ENCODE measurements at regions not wholly inside any gene's neighbourhood (a gene's known extent, or its start where the extent isn't known, plus 50 kb on each side); places are given as distances from the start of the nearest gene placed in this dataset.
"Not testable (repeated sequence)": the region's sequence is repeated elsewhere in the genome, so short reads cannot be mapped to it uniquely, and the experiment has no call there.

DNA sequence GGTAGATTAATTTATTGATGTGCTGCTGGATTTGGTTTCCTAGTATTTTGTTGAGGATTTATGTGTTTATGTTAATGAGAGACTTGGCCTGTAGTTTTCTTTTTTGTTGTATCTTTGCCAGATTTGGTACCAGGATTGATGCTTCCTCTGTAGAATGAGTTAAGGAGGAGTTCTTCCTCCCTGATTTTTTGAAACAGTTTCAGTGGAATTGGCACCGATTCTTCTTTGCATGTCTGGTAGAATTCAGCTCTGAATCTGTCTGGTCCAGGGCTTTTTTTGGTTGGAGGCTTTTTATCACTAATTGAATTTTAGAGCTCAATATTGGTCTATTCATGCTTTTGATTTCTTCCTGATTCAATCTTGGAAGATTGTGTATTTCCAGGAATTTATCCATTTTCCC, 174.0 kb upstream of the NDST4 start:
- DNase-seq: no peak

DNA sequence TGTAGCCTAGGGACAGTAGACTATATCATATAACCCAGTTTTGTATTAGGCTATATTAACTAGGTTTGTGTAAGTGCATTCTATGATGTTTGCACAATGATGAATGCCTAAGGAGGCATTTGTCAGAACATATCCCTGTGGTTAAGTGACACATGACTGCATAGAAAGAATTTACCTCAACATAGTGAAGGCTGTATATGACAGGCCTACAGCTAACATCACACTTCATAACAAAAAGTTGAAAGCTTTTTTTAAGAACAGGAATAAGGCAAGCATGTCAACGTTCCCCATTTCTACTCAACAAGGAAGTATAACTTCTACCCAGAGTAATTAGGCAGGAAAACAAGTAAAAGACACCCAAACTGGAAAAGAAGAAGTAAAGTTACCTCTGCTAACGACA, 165.9 kb upstream of the NDST4 start:
- no peak for DNase-seq

DNA sequence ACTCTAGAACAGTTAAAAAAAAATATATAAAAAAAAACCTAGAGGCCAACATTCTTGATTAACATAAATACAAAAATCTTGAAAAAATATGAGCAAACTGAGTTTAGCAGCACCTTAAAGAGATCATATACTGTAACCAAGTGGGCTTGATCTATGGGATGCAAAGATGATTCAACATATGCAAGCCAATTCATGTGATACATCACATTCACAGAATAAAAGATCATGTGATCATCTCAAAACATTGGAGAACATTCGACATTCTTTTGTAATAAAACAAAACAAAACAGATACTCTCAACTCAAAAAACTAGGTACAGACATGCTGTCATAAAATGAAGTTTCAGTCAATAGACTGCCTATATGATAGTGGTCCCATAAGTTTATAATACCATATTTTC, 165.4 kb upstream of the NDST4 start:
- no peak for DNase-seq

DNA sequence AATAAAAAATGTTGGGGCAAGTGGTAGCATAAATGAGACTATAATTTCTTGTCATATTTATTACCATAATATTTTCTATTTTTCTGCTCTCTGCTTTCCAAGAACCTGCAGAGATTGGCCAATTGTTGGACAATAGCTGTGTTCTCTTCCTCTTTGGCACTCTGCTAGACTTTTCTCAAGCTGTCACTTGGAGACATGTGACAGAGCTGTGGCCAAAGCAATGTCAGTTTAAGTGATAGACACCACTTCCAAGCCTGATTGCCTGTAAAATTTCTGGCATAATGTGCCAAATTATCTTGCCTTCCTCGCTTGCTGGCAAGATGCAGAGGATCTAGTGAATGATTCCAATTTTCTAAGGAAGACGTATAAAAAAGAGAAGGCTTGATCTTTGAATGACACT, 162.2 kb upstream of the NDST4 start:
- no peak for DNase-seq

DNA sequence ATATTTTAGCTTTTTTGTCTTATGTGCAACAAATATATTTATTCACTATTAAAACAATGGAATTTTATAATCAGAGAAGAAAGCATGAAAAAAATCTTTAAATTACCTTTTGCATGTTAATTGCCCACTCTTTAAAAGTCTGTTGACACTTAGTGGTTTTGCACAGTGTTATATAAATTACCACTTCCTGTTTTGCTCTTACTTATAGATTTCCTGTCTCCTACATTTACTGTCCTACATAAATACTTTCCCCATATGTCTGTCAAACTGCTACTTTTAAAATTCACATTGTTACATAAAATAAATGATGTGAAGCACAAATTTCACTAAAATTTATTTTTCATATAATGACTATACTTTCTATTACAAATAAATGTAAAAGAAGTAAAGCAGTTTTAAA, 161.1 kb upstream of the NDST4 start:
- DNase-seq: peak; percentile 16

DNA sequence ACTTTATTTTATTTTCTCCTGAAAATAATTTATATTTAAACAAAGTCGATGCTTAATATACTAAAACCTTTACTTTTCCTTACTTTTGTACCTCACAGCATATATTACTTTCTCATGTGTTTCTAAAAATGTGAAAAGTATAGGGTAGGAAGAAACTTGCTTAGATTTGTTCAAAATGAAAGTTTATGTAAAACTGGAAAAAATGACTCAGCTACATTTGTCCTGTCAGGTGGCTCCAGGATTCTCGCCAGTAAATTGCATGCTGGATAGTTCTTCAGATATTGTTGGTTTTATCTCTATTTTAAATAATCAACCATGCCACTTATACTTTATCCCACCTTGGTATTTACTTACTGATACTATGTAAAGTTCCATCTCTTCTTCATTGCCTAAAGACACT, 159.2 kb upstream of the NDST4 start:
- DNase-seq: no peak

DNA sequence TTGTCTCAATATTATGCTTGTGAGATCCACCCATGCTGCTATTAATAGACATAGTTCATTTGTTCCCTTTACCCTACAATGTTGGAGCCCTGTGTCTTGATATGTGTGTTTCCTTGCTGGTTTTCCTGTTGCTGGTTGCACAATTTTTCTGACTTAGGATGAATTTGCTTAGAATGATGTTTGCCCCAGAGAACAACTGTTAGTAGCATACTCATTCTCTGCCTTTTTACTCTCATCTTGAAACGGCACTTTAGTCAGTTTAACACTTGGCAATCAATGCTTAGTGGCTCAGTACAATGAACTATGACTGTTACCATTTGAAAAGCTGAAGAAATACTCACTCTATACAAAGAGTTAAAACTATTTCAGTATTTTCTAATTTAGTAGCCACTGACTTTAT, 158.8 kb upstream of the NDST4 start:
- no peak for DNase-seq

DNA sequence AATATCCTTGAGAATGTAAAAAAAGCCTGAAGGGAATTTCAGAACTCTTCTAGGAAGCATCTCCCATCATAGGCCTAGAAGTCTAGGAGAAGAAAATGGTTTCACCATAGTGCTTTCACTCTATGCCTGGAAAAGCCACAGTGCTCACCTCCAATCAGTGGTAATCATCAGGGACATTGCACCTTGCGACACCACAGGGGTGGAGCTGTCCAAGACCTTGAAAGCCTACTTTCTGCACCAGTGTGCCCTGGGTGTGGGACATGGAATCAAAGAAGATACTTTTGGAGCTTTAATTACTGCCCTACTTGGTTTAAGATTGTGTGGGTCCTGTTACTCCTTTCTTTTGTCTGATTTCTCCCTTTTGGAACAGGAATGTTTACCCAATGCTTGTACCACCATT, 146.8 kb upstream of the NDST4 start:
- DNase-seq: no peak

DNA sequence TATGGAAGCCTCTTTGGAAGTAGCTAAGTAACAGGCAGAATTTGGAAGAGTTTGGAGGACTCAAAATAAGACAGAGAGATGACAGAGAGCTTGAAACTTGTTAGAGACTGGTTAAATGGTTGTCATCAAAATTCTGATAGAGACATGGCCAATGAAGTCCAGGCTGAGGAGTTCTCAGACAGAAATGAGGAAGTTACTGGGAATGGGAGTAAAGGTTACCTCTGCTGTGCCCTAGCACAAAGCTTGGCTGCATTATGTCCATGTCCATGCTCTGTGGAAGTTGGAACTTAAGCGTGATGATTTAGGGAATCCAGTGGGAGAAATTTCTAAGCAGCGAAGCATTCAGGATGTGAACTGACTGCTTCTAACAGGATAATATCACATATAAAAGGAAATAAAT, 146.2 kb upstream of the NDST4 start:
- DNase-seq: no peak

DNA sequence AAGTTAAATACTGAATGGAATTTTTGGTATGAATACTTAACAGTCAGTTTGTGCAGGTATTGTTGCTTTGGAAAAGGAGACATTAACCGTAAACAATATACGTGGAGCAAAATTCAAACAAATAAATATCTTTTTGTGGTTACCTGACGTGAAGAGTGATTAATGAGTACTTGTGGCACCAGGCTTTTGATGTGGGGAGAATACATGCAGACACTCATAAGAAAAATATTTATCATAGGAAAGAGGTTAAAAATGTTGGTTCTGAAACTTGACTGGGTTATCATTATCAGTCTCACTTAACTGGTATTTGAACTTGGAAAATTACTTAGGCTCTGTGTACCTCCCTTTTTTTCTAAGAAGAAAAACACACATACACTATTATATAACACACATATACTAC, 136.4 kb upstream of the NDST4 start:
- no peak for DNase-seq

DNA sequence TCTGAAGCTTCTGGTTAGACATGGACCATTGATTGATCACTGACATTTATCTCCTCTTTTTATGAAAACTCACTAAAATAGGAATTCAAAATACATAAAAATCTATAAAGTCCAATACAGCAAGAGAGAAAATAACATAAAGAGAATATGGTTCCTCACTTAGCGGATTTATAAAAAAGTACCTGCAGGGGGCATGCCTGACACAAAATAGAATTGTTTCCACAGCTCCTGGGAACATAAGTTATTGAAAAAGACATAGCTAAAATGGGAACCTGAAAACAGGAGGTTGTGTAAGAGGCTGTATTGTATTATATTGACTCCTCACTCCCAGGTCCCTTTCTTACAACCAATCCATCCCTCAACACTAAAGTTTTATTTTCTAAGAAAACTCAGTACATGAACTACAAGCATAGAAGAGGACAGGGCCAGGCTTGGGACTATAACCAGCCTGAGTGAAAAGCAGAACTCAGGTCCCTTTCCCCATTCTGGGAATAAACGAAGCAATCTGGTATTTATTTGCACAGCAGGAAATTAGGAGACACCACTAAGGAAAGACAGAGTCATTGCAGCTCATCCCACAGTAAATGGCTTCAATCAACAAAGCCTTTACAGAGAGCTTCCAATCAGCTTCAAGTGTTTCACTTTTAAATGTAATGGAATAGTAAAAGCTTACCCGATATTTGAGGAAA, 121.1 kb upstream of the NDST4 start:
- peak; percentile 9 for DNase-seq

DNA sequence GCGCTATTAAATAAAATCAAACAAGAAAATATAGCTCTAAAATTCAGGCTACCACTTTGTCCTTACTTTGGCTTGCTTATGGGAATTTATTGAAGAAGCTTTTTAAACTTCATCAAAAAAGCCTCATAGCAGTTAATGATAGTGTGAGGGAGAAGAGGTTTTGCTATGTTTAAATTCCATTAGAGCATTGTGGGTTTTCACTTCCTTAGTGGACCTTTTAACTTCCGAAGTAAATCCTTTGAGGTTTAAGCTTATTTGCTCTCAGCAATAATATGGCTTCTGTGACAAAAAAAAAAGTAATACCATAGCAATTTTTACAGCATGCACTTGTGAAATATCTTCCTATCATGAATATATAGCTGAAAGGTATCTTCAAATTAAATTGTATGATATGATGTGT, 120.2 kb upstream of the NDST4 start:
- DNase-seq: no peak

DNA sequence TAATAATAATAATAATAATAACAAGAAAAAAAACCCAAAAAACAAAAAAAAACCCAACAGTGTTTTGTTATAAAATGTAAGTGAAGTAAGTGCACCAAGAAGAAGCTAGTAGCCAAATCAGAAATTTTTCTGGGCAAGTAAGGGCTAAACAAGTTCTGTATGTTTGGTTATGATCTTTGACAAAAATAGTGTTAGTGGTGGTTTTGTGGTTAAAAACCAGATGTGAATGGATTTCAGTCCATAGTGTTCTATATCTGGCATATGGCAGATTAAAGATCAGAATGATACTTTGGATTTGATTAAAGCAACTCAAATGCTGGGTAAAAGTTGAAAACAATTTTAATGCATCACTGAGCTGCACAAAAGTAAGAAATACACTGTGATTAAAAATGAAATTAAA, 116.5 kb upstream of the NDST4 start:
- no peak for DNase-seq

DNA sequence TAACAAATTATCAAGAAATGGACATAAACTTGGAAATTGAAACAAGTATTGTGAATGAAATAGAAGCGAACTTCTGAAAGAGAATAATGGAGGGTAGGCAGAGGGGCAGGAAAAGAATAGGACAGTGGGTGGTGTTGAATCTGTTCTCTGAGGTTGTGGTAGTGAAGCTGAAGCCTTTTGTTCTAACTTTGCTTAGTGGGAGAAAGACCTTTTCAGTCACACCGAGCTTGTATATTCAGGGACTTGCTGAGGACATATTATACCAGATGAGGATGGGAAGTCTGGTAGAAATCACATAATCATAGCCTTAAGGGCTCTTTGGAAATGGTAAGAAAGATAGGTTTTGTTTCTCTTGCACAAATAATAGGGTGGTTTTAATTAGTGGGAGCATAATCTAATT, 115.4 kb upstream of the NDST4 start:
- DNase-seq: no peak

DNA sequence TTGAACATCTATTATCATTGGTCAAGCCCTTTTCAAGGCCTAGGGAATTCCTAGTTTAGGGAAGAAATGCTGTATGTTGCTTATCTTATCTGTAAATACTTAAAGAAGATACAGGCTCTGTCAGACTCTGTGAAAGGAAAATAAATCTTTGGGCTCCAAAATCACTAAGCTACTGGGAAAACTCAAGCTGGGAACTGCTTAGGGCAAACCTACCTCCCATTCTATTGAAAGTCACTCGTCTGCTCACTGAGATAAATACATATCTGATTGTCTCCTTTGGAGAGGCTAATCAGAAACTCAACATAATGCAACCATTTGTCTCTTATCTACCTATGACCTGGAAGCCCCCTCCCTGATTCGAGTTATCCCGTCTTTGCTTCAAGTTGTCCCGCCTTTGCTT, 108.6 kb upstream of the NDST4 start:
- no peak for DNase-seq

DNA sequence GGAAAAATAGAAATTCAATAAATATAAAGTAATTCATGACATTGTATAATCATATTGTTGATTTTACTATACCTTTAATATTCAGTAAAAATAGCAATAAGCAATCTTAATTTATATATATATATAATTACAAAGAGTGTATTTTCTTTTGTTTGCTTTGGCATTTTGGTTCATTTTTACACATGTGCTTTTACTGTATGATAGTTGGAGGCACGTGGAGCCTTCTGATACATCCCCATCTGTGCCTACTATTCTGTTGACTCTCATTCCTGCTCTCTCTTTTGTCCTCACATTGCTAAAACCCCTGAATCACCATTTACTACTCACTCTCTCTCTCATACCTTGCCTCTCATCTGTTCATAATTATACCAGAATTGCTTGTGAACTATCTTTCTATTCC, 106.4 kb upstream of the NDST4 start:
- DNase-seq: no peak

DNA sequence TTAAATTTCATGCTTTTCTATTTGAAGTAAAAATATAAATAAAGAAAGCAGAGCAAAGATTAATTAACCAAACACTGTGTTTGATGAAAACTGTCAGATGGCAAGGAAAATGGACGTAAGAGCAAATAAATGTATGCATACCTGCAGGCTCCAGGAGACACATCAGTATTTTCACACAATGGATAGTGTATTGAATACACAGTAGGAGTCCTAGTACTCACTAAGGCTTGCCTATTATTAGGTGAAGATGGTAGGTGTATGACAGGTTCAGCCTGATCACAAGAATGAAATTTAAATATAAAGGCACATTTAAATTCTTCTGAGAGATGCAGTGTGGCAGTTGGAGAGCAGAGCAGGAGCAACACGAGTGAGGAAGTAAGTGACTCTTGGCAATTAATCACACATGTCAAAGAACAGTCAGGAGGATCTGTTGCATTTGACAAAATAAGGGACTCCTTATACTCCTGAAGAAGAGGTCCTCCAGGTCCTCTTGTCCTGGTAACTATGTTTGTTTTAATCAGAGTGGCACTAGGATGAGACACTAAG, 106.0 kb upstream of the NDST4 start:
- DNase-seq: no peak

DNA sequence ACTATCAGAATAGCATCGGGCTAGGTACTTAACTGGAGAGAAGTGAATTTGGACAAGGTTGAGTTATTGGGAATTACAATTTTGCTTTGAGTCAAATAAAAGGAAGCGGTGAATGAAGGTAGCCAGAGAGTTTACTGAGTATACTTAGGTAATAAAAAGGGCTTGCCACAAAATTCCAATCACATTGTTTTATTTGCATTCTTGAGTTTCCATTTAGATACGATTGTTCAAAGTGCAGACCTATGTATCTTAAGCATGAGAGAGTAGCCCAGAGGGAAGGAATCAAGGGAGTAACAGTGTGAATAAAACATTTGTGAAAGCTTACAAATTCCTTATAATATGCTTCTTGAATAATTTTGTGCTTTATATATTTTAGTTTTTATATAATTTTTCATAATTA, 102.5 kb upstream of the NDST4 start:
- no peak for DNase-seq

DNA sequence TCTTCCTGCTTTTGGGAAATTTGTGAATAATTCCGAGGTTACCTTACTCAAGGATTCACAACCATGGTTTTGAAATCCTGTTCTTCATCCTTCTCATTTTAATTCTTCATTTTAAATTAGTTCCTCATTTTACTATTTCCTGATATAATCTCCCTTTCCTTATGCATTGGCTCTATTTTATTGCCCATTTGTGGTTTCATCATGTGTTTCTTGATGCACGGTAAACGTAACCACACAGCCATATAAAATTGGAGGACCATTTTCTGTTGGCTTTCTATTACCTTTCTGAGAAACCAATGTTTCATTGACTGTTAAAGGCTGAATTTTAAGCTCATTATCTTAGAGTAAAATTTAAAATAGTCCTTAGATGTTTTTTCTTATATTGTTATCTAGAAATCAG, 100.3 kb upstream of the NDST4 start:
- DNase-seq: no peak

DNA sequence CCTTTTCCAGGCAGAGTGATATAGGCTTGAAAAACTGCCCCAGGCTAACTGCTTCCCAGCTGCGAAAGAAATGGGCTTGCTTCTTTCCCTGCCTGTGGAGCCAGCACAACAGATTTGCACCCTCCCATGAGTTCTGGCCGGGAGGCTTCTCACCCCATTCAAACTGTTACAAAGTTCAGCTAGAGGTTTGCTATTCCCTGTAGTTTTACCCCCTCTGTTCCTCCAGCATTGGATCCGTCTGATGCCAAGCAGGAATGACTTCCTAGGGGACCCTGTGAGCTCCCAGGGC, 87.6 kb upstream of the NDST4 start:
- DNase-seq: no peak

DNA sequence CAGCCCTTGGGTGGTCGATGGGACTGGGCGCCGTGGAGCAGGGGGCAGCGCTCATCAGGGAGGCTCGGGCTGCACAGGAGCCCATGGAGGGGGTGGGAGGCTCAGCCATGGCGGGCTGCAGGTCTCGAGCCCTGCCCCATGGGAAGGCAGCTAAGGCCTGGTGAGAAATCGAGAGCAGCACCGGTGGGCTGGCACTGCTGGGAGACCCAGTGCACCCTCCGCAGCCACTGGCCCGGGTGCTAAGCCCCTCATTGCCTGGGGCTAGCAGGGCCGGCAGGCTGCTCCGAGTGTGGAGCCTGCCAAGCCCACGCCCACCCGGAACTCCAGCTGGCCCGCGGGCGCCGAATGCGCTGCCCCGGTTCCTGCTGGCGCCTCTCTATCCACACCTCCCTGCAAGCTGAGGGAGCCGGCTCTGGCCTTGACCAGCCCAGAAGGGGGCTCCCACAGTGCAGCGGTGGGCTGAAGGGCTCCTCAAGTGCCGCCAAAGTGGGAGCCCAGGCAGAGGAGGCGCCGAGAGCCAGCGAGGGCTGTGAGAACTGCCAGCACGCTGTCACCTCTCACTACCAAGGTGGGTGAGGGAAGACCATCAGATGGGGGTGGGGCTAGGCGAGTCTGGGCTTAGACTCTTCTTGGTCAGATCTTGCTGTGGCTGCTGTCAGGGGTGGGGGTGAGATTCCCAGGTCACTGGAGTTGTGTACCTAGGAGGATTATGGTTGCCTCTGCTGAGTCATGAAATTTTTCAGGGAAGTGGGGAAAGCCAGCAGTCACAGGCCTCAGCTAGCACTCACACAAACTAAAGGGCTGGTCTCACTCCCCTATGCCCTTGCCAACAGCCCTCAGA, 87.0 kb upstream of the NDST4 start:
- DNase-seq: not testable (repeated sequence)

DNA sequence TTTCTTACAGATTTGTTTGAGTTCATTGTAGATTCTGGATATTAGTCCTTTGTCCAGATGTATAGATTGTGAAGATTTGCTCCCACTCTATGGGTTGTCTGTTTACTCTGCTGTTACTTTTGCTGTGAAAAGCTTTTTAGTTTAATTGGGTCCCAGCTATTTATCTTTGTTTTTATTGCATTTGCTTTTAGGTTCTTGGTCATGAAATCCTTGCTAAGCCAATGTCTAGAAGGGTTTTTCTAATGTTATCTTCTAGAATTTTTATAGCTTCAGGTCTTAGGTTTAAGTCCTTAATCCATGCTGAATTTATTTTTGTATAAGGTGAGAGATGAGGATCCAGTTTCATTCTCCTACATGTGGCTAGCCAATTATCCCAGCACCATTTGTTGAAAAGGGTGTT, 81.2 kb upstream of the NDST4 start:
- DNase-seq: not testable (repeated sequence)

DNA sequence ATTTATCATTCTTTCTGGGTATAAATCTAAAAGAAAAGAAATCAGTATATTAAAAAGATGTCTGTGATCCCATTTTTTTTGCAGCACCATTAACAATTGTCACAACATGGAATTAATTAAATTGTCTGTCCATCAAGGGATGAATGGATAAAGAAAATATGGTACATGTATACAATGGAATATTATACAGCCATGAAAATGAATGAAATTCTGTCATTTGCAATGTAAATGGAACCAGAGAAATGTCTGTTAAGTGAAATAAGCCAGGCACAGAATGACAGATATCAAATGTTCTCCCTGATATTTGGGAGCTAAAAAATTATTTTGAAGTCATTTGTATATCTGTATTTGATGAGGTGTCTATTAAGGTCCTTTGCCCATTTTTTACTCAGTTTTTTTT, 77.1 kb upstream of the NDST4 start:
- no peak for DNase-seq

DNA sequence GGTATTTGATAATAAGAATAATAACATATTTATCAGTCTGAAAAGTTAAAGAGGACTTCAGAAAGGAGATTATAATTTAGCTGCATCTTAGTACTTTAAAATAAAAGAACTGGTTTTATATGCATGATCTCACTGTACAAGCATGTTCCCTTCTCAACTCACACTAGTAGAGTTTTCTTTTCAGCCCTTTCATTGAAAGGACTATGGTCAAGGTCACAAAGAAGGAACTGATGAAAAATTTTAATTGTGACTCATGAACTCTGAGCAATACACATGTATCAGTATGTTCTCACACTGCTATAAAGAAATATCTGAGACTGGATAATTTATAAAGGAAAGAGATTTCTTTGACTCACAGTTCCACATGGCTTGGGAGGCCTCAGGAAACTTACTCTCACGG, 73.7 kb upstream of the NDST4 start:
- no peak for DNase-seq

Measured in CD4-positive, alpha-beta T cell treated with Interleukin-21 for 1 hour (primary cell).